ENCODE measurements at regions not wholly inside any gene's neighbourhood (a gene's known extent, or its start where the extent isn't known, plus 50 kb on each side); places are given as distances from the start of the nearest gene placed in this dataset.

GRCh38 chr14:97301931-97302559 lies 504.9 kb downstream of the VRK1 start:
- no peaks in the 10 kb centered on the region for H3K36me3 Mint-ChIP-seq
- H3K27ac Mint-ChIP-seq, result no peak overlapping the region
- ChIA-PET CTCF (interaction anchor here (0.6 to 1.5 kb wide), 6 partner anchors 73 to 289 kb away, joined by 3 to 7 read pairs (median 3); no protein-coding TSS in a partner anchor), POLR2A (no interaction called here)
- peaks cover 22% of the 10 kb centered on the region for H3K4me1 Mint-ChIP-seq
- ATAC-seq (peak; percentile 65), DNase-seq (ENCODE audit: low spot score) (no peak)
- no peaks in the 10 kb centered on the region for H3K27me3 Mint-ChIP-seq (ENCODE audit: low read depth)
- H3K9me3 Mint-ChIP-seq, result no peaks in the 10 kb centered on the region
- H3K4me3 Mint-ChIP-seq, result no peak overlapping the region
- no peak for TF ChIP-seq TP53 (CRISPR knock-in tag; IDR thresholded peaks at IDR 0.05)
- no peak for TF ChIP-seq ZNF317 (CRISPR knock-in tag; IDR thresholded peaks at IDR 0.05; ENCODE audit: borderline replicate concordance, low read depth)
- no peak for TF ChIP-seq CREM (CRISPR knock-in tag; IDR thresholded peaks at IDR 0.05)
- TF ChIP-seq, protein P1, sequence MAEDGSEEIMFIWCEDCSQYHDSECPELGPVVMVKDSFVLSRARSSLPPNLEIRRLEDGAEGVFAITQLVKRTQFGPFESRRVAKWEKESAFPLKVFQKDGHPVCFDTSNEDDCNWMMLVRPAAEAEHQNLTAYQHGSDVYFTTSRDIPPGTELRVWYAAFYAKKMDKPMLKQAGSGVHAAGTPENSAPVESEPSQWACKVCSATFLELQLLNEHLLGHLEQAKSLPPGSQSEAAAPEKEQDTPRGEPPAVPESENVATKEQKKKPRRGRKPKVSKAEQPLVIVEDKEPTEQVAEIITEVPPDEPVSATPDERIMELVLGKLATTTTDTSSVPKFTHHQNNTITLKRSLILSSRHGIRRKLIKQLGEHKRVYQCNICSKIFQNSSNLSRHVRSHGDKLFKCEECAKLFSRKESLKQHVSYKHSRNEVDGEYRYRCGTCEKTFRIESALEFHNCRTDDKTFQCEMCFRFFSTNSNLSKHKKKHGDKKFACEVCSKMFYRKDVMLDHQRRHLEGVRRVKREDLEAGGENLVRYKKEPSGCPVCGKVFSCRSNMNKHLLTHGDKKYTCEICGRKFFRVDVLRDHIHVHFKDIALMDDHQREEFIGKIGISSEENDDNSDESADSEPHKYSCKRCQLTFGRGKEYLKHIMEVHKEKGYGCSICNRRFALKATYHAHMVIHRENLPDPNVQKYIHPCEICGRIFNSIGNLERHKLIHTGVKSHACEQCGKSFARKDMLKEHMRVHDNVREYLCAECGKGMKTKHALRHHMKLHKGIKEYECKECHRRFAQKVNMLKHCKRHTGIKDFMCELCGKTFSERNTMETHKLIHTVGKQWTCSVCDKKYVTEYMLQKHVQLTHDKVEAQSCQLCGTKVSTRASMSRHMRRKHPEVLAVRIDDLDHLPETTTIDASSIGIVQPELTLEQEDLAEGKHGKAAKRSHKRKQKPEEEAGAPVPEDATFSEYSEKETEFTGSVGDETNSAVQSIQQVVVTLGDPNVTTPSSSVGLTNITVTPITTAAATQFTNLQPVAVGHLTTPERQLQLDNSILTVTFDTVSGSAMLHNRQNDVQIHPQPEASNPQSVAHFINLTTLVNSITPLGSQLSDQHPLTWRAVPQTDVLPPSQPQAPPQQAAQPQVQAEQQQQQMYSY (CRISPR knock-in tag; IDR thresholded peaks at IDR 0.05), result no peak
- TF ChIP-seq ZSCAN18 (CRISPR knock-in tag; IDR thresholded peaks at IDR 0.05), result no peak
- TF ChIP-seq, protein P2, sequence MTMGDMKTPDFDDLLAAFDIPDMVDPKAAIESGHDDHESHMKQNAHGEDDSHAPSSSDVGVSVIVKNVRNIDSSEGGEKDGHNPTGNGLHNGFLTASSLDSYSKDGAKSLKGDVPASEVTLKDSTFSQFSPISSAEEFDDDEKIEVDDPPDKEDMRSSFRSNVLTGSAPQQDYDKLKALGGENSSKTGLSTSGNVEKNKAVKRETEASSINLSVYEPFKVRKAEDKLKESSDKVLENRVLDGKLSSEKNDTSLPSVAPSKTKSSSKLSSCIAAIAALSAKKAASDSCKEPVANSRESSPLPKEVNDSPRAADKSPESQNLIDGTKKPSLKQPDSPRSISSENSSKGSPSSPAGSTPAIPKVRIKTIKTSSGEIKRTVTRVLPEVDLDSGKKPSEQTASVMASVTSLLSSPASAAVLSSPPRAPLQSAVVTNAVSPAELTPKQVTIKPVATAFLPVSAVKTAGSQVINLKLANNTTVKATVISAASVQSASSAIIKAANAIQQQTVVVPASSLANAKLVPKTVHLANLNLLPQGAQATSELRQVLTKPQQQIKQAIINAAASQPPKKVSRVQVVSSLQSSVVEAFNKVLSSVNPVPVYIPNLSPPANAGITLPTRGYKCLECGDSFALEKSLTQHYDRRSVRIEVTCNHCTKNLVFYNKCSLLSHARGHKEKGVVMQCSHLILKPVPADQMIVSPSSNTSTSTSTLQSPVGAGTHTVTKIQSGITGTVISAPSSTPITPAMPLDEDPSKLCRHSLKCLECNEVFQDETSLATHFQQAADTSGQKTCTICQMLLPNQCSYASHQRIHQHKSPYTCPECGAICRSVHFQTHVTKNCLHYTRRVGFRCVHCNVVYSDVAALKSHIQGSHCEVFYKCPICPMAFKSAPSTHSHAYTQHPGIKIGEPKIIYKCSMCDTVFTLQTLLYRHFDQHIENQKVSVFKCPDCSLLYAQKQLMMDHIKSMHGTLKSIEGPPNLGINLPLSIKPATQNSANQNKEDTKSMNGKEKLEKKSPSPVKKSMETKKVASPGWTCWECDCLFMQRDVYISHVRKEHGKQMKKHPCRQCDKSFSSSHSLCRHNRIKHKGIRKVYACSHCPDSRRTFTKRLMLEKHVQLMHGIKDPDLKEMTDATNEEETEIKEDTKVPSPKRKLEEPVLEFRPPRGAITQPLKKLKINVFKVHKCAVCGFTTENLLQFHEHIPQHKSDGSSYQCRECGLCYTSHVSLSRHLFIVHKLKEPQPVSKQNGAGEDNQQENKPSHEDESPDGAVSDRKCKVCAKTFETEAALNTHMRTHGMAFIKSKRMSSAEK (CRISPR knock-in tag; IDR thresholded peaks at IDR 0.05; ENCODE audit: borderline replicate concordance), result no peak
- TF ChIP-seq, protein P3, sequence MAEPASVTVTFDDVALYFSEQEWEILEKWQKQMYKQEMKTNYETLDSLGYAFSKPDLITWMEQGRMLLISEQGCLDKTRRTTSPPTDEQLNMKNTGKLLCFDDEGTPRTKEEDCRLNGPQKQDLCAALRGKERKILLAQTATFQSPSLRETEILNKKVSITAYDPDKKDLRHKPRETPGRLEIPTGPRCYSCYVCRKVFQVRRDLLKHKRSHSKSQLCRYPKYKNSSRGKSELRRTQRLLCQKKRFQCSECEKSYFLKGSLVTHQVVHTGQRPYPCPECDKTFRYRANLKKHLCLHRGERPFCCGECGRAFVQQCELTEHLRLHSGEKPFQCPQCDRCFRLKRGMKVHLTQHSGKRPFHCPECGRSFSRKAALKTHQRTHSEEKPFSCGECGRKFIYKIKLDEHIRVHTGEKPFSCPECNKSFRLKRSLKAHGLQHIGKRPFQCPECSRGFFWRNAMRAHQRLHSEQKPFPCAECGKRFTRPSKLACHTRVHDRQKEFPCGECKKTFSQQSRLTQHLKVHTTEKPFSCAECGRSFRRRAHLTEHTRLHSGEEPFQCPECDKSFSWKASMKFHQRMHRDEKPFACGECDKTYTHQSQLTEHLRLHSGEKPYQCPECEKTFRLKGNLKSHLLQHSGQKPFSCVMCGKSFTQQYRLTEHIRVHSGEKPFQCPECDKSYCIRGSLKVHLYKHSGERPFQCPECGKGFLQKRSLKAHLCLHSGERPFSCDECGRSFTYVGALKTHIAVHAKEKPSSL (CRISPR knock-in tag; conservative IDR thresholded peaks at IDR 0.05), result no peak
- no peak for TF ChIP-seq GABPB1 (CRISPR knock-in tag; IDR thresholded peaks at IDR 0.05)
- TF ChIP-seq FOXJ3 (CRISPR knock-in tag; IDR thresholded peaks at IDR 0.05; ENCODE audit: borderline replicate concordance), result no peak
- TF ChIP-seq ZNF138 (CRISPR knock-in tag; conservative IDR thresholded peaks at IDR 0.05), result no peak
- TF ChIP-seq, protein P4, sequence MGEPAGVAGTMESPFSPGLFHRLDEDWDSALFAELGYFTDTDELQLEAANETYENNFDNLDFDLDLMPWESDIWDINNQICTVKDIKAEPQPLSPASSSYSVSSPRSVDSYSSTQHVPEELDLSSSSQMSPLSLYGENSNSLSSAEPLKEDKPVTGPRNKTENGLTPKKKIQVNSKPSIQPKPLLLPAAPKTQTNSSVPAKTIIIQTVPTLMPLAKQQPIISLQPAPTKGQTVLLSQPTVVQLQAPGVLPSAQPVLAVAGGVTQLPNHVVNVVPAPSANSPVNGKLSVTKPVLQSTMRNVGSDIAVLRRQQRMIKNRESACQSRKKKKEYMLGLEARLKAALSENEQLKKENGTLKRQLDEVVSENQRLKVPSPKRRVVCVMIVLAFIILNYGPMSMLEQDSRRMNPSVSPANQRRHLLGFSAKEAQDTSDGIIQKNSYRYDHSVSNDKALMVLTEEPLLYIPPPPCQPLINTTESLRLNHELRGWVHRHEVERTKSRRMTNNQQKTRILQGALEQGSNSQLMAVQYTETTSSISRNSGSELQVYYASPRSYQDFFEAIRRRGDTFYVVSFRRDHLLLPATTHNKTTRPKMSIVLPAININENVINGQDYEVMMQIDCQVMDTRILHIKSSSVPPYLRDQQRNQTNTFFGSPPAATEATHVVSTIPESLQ (CRISPR knock-in tag; IDR thresholded peaks at IDR 0.05), result no peak
- no peak for TF ChIP-seq PRRX2 (CRISPR knock-in tag; IDR thresholded peaks at IDR 0.05)
- TF ChIP-seq NFATC4 (CRISPR knock-in tag; IDR thresholded peaks at IDR 0.05), result no peak
- TF ChIP-seq ZNF281 (CRISPR knock-in tag; IDR thresholded peaks at IDR 0.05), result no peak
- TF ChIP-seq, protein P5, sequence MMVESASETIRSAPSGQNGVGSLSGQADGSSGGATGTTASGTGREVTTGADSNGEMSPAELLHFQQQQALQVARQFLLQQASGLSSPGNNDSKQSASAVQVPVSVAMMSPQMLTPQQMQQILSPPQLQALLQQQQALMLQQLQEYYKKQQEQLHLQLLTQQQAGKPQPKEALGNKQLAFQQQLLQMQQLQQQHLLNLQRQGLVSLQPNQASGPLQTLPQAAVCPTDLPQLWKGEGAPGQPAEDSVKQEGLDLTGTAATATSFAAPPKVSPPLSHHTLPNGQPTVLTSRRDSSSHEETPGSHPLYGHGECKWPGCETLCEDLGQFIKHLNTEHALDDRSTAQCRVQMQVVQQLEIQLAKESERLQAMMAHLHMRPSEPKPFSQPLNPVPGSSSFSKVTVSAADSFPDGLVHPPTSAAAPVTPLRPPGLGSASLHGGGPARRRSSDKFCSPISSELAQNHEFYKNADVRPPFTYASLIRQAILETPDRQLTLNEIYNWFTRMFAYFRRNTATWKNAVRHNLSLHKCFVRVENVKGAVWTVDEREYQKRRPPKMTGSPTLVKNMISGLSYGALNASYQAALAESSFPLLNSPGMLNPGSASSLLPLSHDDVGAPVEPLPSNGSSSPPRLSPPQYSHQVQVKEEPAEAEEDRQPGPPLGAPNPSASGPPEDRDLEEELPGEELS (CRISPR knock-in tag; IDR thresholded peaks at IDR 0.05), result no peak
- TF ChIP-seq ZNF396 (CRISPR knock-in tag; IDR thresholded peaks at IDR 0.05; ENCODE audit: borderline replicate concordance), result no peak
- no peak for TF ChIP-seq RORB (CRISPR knock-in tag; IDR thresholded peaks at IDR 0.05)

Data from WTC11 (cell line).